HepG2 (cell line): ENCODE measurements at regions not wholly inside any gene's neighbourhood (a gene's known extent, or its start where the extent isn't known, plus 50 kb on each side); places are given as distances from the start of the nearest gene placed in this dataset.
A peak's percentile ranks its signal among the peaks of the same experiment; 100 is the strongest.

Experiments used
- BORCS8-MEF2B ChIP-seq: sonication (generic); formaldehyde crosslinking; IDR thresholded peaks from 2 replicates; pipeline ENCODE4 v1.8.0; 2022; ENCODE audit warnings: mild to moderate bottlenecking, missing genetic modification reagents
- DNMT1 ChIP-seq: sonication (generic); formaldehyde crosslinking; IDR thresholded peaks from 2 replicates; pipeline ENCODE4 v1.5.1; 2020; ENCODE audit warnings: mild to moderate bottlenecking, missing genetic modification reagents
- EHMT2 ChIP-seq: fragments of 200-600 bp; sonication (generic); IDR thresholded peaks from 2 replicates; pipeline ENCODE4 v1.7.0; 2017; ENCODE audit warnings: antibody characterized with exemption, low read depth, low read length, borderline replicate concordance
- ELF1 ChIP-seq: sonication (generic); formaldehyde crosslinking; IDR thresholded peaks from 2 replicates; pipeline ENCODE4 v1.4.0; 2020; ENCODE audit warnings: missing genetic modification reagents
- IRF1 ChIP-seq: sonication (generic); formaldehyde crosslinking; IDR thresholded peaks from 2 replicates; pipeline ENCODE4 v1.4.0; 2020; ENCODE audit warnings: low read depth, mild to moderate bottlenecking, missing genetic modification reagents
- MBNL3 ChIP-seq: fragments of 250-450 bp; sonication (Bioruptor Pico); conservative IDR thresholded peaks from 2 replicates; pipeline ENCODE4 v1.8.0; 2022; ENCODE audit warnings: mild to moderate bottlenecking, inconsistent platforms
- MNT ChIP-seq: fragments of 450-650 bp; IDR thresholded peaks from 2 replicates; pipeline ENCODE4 v1.6.1; 2016
- MTA1 ChIP-seq: sonication (generic); formaldehyde crosslinking; IDR thresholded peaks from 2 replicates; pipeline ENCODE4 v1.4.0; 2020; ENCODE audit warnings: missing genetic modification reagents, mild to moderate bottlenecking, borderline replicate concordance
- NFE2L2 ChIP-seq: fragments of 150-350 bp; IDR thresholded peaks from 2 replicates; pipeline ENCODE4 v1.6.1; 2014; ENCODE audit warnings: low read length
- NFYC ChIP-seq: IDR thresholded peaks from 2 replicates; pipeline ENCODE4 v1.6.1; 2016; ENCODE audit warnings: missing genetic modification reagents, missing compliant biosample characterization
- NRL ChIP-seq: sonication (generic); formaldehyde crosslinking; IDR thresholded peaks from 2 replicates; pipeline ENCODE4 v1.5.0; 2020; ENCODE audit warnings: missing genetic modification reagents, mild to moderate bottlenecking, moderate library complexity, borderline replicate concordance
- REL ChIP-seq: sonication (generic); formaldehyde crosslinking; conservative IDR thresholded peaks from 2 replicates; pipeline ENCODE4 v1.8.0; 2022; ENCODE audit warnings: mild to moderate bottlenecking, missing genetic modification reagents, moderate library complexity
- SALL2 ChIP-seq: sonication (generic); formaldehyde crosslinking; IDR thresholded peaks from 2 replicates; pipeline ENCODE4 v1.8.1; 2023; ENCODE audit warnings: mild to moderate bottlenecking, missing genetic modification reagents, inconsistent platforms
- TFAP4 ChIP-seq: sonication (generic); IDR thresholded peaks from 2 replicates; pipeline ENCODE4 v1.6.1; 2016; ENCODE audit warnings: low read depth, borderline replicate concordance
- THYN1 ChIP-seq: sonication (generic); formaldehyde crosslinking; IDR thresholded peaks from 2 replicates; pipeline ENCODE4 v1.8.1; 2023; ENCODE audit warnings: low read depth, mild to moderate bottlenecking, moderate library complexity, missing genetic modification reagents, borderline replicate concordance
- ZHX2 ChIP-seq, 2 experiments: sonication (generic) in 1 of 2; formaldehyde crosslinking in 1 of 2; IDR thresholded peaks; 2 replicates each; pipeline versions ENCODE4 v1.6.1 to v1.9.0; 2014 to 2022; ENCODE audit warnings: antibody characterized with exemption in 1 of 2, borderline replicate concordance in 1 of 2, inconsistent platforms in 1 of 2, low read depth in 1 of 2, missing genetic modification reagents in 1 of 2
- ZKSCAN1 ChIP-seq: fragments of 150-350 bp; IDR thresholded peaks from 2 replicates; pipeline ENCODE4 v1.6.1; 2014; ENCODE audit warnings: low read length
- ZKSCAN5 ChIP-seq: sonication (generic); formaldehyde crosslinking; IDR thresholded peaks from 2 replicates; pipeline ENCODE4 v1.5.1; 2020; ENCODE audit warnings: mild to moderate bottlenecking, missing genetic modification reagents
- ZNF451 ChIP-seq: sonication (generic); formaldehyde crosslinking; IDR thresholded peaks from 2 replicates; pipeline ENCODE4 v1.5.0; 2020; ENCODE audit warnings: mild to moderate bottlenecking, missing genetic modification reagents
- ZNF580 ChIP-seq: IDR thresholded peaks from 2 replicates; pipeline ENCODE4 v1.6.1; 2016; ENCODE audit warnings: low read depth, borderline replicate concordance
- ZNF878 ChIP-seq: sonication (generic); formaldehyde crosslinking; IDR thresholded peaks from 2 replicates; pipeline ENCODE4 v1.8.1; 2023; ENCODE audit warnings: mild to moderate bottlenecking, missing genetic modification reagents, moderate library complexity

GRCh38 chr2:224145751-224146355 is 106.8 kb upstream of the SERPINE2 start (continued):
- no peak; the same call in none of the 2 replicates for TF ChIP-seq EHMT2
- peak; percentile 41; the same call in 1 of the 2 replicates for TF ChIP-seq ZHX2 (IDR thresholded peaks at IDR 0.05; ENCODE audit: low read depth)
- no peak for TF ChIP-seq ZHX2 (CRISPR knock-in tag; IDR thresholded peaks at IDR 0.05; ENCODE audit: borderline replicate concordance)
- peak; percentile 88 for TF ChIP-seq ZNF878 (CRISPR knock-in tag)
- TF ChIP-seq ELF1 (CRISPR knock-in tag), result peak; percentile 28; the same call in 1 of the 2 replicates
- TF ChIP-seq TFAP4, result no peak; the same call in 1 of the 2 replicates
- no peak for TF ChIP-seq THYN1 (CRISPR knock-in tag)
- no peak for TF ChIP-seq ZKSCAN5 (CRISPR knock-in tag)
- no peak; the same call in 1 of the 2 replicates for TF ChIP-seq NFE2L2
- TF ChIP-seq MBNL3 (CRISPR knock-in tag), result no peak
- TF ChIP-seq IRF1 (CRISPR knock-in tag), result no peak
- no peak for TF ChIP-seq REL
- TF ChIP-seq SALL2, result peak; percentile 65; the same call in 1 of the 2 replicates
- no peak for TF ChIP-seq MTA1
- no peak for TF ChIP-seq BORCS8-MEF2B
- TF ChIP-seq NRL (CRISPR knock-in tag), result no peak
- TF ChIP-seq MNT, result peak; percentile 49; the same call in 1 of the 2 replicates
- no peak; the same call in 1 of the 2 replicates for TF ChIP-seq ZKSCAN1
- no peak for TF ChIP-seq DNMT1 (CRISPR knock-in tag)
- no peak for TF ChIP-seq ZNF580 (CRISPR knock-in tag)
- TF ChIP-seq ZNF451, result 0 out of 2 replicates have a peak, but pooled peaks have one; percentile 49
- TF ChIP-seq NFYC (CRISPR knock-in tag), result no peak; the same call in 1 of the 2 replicates
